SK-N-SH (cell line): ENCODE measurements at regions not wholly inside any gene's neighbourhood (a gene's known extent, or its start where the extent isn't known, plus 50 kb on each side); places are given as distances from the start of the nearest gene placed in this dataset.

ENCODE experiments used
- CTCF ChIA-PET: fragments of 300-600, 350-600 bp; formaldehyde crosslinking; extraction: SDS; loops from one replicate; lab custom pipeline; 2021; lab: Yijun Ruan, JAX
- POLR2A ChIA-PET: fragments of 350-600 bp; sonication (Branson Sonifier 250); formaldehyde crosslinking; extraction: SDS; loops from one replicate; lab custom pipeline; 2020; ENCODE audit warnings: antibody characterized with exemption, inconsistent platforms; lab: Yijun Ruan, JAX
- DNase-seq: peaks from one replicate; pipeline ENCODE4 v3.0.0; 2012
- H2AFZ ChIP-seq: fragments of 200-600 bp; sonication (generic); 2 replicates; pipeline ENCODE4 v1.8.1; 2016; ENCODE audit warnings: antibody characterized with exemption, mild to moderate bottlenecking, low read depth
- H3F3A ChIP-seq: fragments of 200-600 bp; sonication (generic); replicated peaks from 2 replicates; pipeline ENCODE3; 2016; ENCODE audit warnings: antibody characterized with exemption, mild to moderate bottlenecking; ENCODE audit not compliant: insufficient read depth
- H3K27ac ChIP-seq, 2 experiments: fragments of 200-500 bp in 1 of 2; fragments of 200-600 bp in 1 of 2; sonication (Bioruptor generic) in 1 of 2; sonication (generic), shearing (Covaris generic) in 1 of 2; 2 replicates each; pipeline versions ENCODE4 v1.5.1 to v1.6.1; 2014 to 2016; ENCODE audit warnings: low read depth in 2 of 2, inconsistent platforms in 1 of 2, low read length in 1 of 2, mild to moderate bottlenecking in 1 of 2, mixed read lengths in 1 of 2
- H3K27me3 ChIP-seq: fragments of 200-600 bp; sonication (generic), shearing (Covaris generic); 2 replicates; pipeline ENCODE4 v1.6.1; 2016; ENCODE audit warnings: mixed run types; ENCODE audit not compliant: insufficient read depth
- H3K36me3 ChIP-seq, 2 experiments: fragments of 200-500 bp in 1 of 2; fragments of 200-600 bp in 1 of 2; sonication (Bioruptor generic) in 1 of 2; sonication (generic) in 1 of 2; replicated peaks in 1 of 2; 2 replicates each; pipeline versions ENCODE3 to v1.5.1; 2014 to 2016; ENCODE audit warnings: low read length in 1 of 2, mild to moderate bottlenecking in 1 of 2; ENCODE audit not compliant: insufficient read depth in 2 of 2, control insufficient read depth in 1 of 2
- H3K4me1 ChIP-seq, 2 experiments: fragments of 200-500 bp in 1 of 2; fragments of 200-600 bp in 1 of 2; sonication (Bioruptor generic) in 1 of 2; sonication (generic), shearing (Covaris generic) in 1 of 2; 2 replicates each; pipeline versions ENCODE4 v1.5.1 to v1.6.1; 2014 to 2016; ENCODE audit warnings: low read depth in 1 of 2, low read length in 1 of 2, mixed run types in 1 of 2; ENCODE audit not compliant: insufficient read depth in 2 of 2, control insufficient read depth in 1 of 2
- H3K4me2 ChIP-seq: fragments of 200-600 bp; sonication (generic), shearing (Covaris generic); 2 replicates; pipeline ENCODE4 v1.6.1; 2017; ENCODE audit warnings: mixed run types
- H3K4me3 ChIP-seq, 2 experiments: fragments of 200-500 bp in 1 of 2; fragments of 200-600 bp in 1 of 2; sonication (Bioruptor generic) in 1 of 2; sonication (generic), shearing (Covaris generic) in 1 of 2; 2 replicates each; pipeline versions ENCODE4 v1.5.1 to v1.8.1; 2014 to 2016; ENCODE audit warnings: low read depth in 2 of 2, inconsistent platforms in 1 of 2, low read length in 1 of 2, mild to moderate bottlenecking in 1 of 2, mixed read lengths in 1 of 2, moderate library complexity in 1 of 2
- H3K79me2 ChIP-seq: fragments of 200-600 bp; sonication (generic); 2 replicates; pipeline ENCODE4 v1.8.1; 2017; ENCODE audit warnings: mild to moderate bottlenecking; ENCODE audit not compliant: insufficient read depth
- H3K9ac ChIP-seq: fragments of 200-600 bp; sonication (generic); 2 replicates; pipeline ENCODE4 v1.6.1; 2017; ENCODE audit warnings: mixed run types
- H3K9me2 ChIP-seq: fragments of 200-600 bp; sonication (generic); 2 replicates; pipeline ENCODE4 v1.6.1; 2017; ENCODE audit warnings: mixed run types
- H3K9me3 ChIP-seq: fragments of 200-600 bp; sonication (generic); 2 replicates; pipeline ENCODE4 v1.6.1; 2017; ENCODE audit warnings: mixed run types, mild to moderate bottlenecking, moderate library complexity
- H4K20me1 ChIP-seq: fragments of 200-600 bp; sonication (generic); 2 replicates; pipeline ENCODE4 v1.6.1; 2017; ENCODE audit warnings: mild to moderate bottlenecking, mixed run types; ENCODE audit not compliant: insufficient read depth
- CHD2 ChIP-seq: fragments of 150-350 bp; IDR thresholded peaks from 2 replicates; pipeline ENCODE4 v1.6.1; 2018; ENCODE audit warnings: low read length; ENCODE audit not compliant: partially characterized antibody
- ELF1 ChIP-seq: IDR thresholded peaks from 2 replicates; pipeline ENCODE4 v1.4.0; 2012
- GABPA ChIP-seq: IDR thresholded peaks from 2 replicates; pipeline ENCODE4 v1.4.0; 2012; ENCODE audit warnings: low read depth, mild to moderate bottlenecking
- GATA2 ChIP-seq: sonication (generic); formaldehyde crosslinking; IDR thresholded peaks from 2 replicates; pipeline ENCODE4 v1.5.0; 2020; ENCODE audit warnings: mild to moderate bottlenecking, missing genetic modification reagents
- JUND ChIP-seq: IDR thresholded peaks from 2 replicates; pipeline ENCODE4 v1.4.0; 2012
- MEF2A ChIP-seq: IDR thresholded peaks from 2 replicates; pipeline ENCODE4 v1.4.0; 2012; ENCODE audit warnings: low read depth, borderline replicate concordance
- NRF1 ChIP-seq: IDR thresholded peaks from 2 replicates; pipeline ENCODE4 v1.6.1; 2012; ENCODE audit warnings: low read depth, mild to moderate bottlenecking, low read length
- PBX3 ChIP-seq: IDR thresholded peaks from 2 replicates; pipeline ENCODE4; 2012
- RAD21 ChIP-seq: IDR thresholded peaks from 2 replicates; pipeline ENCODE4 v1.6.1; 2012; ENCODE audit warnings: mild to moderate bottlenecking, low read length
- REST ChIP-seq: IDR thresholded peaks from 2 replicates; pipeline ENCODE4 v1.6.1; 2012; ENCODE audit warnings: mild to moderate bottlenecking, low read depth, low read length, moderate library complexity
- RFX5 ChIP-seq: IDR thresholded peaks from 2 replicates; pipeline ENCODE4 v1.6.1; 2012; ENCODE audit warnings: mild to moderate bottlenecking, improper control_type of control experiment, low read length
- RXRA ChIP-seq: IDR thresholded peaks from 2 replicates; pipeline ENCODE4 v1.4.0; 2012; ENCODE audit warnings: low read depth, mild to moderate bottlenecking, borderline replicate concordance
- SIN3A ChIP-seq: IDR thresholded peaks from 2 replicates; pipeline ENCODE4 v1.6.1; 2012; ENCODE audit warnings: low read depth, mild to moderate bottlenecking, low read length, moderate library complexity, borderline replicate concordance
- SMC3 ChIP-seq: IDR thresholded peaks from 2 replicates; pipeline ENCODE4 v1.6.1; 2012; ENCODE audit warnings: low read depth, low read length, improper control_type of control experiment
- TAF1 ChIP-seq: IDR thresholded peaks from 2 replicates; pipeline ENCODE4 v1.6.1; 2012; ENCODE audit warnings: low read depth, mild to moderate bottlenecking, low read length, moderate library complexity, borderline replicate concordance
- TCF12 ChIP-seq: IDR thresholded peaks from 2 replicates; pipeline ENCODE4 v1.4.0; 2012
- TEAD4 ChIP-seq: IDR thresholded peaks from 2 replicates; pipeline ENCODE4 v1.4.0; 2012; ENCODE audit warnings: mild to moderate bottlenecking, borderline replicate concordance; ENCODE audit not compliant: insufficient read depth
- USF2 ChIP-seq: fragments of 150-350 bp; IDR thresholded peaks from 2 replicates; pipeline ENCODE4 v1.6.1; 2017; ENCODE audit warnings: antibody characterized with exemption, low read length, low read depth, borderline replicate concordance
- YY1 ChIP-seq: IDR thresholded peaks from 2 replicates; pipeline ENCODE4 v1.4.0; 2012; ENCODE audit warnings: low read depth, mild to moderate bottlenecking
- WGBS: methylation state at CpG from one replicate; pipeline ENCODE4 v1.1.6; 2017; ENCODE audit warnings: low lambda C conversion rate; 5-methylcytosine and 5-hydroxymethylcytosine counted together
- TF ChIP-seq, protein P1 (sequence below): fragments of 200-600 bp; sonication (generic); IDR thresholded peaks from 2 replicates; pipeline ENCODE4 v1.6.1; 2017; ENCODE audit warnings: antibody characterized with exemption, mild to moderate bottlenecking, moderate library complexity
- TF ChIP-seq, protein P2 (sequence below): IDR thresholded peaks from 2 replicates; pipeline ENCODE4 v1.4.0; 2012; ENCODE audit warnings: low read depth, borderline replicate concordance

DNA sequence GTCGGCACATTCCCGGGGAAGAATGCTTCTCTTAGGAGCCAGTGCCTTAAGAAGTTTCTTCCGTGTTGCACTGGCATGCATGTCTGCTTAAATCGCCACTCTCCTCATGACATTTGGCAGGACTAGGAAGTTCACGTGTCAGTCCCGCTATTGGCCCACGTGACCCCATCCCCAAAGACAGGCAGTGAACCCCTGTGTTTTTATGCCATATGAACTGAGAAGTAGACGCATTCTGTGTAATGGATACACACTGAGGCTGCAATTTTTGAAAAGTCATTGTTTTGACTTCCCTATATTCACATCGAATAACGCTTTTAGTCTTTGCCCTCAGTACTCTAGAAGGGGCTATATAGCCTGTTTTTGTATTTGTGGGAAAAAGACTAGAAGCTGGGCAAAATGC lies 125.6 kb upstream of the TBL1XR1 start (continued):
- TF ChIP-seq SMC3 (no peak), CHD2 (no peak), USF2 (no peak), JUND (no peak)

- Histone ChIP-seq H3K4me1 (no peaks in the 10 kb centered on the region; a peak in 1 of 4 replicates), H3K27ac (no peak overlapping the region), H3F3A (peaks cover 3% of the 10 kb centered on the region), H3K79me2 (no peaks in the 10 kb centered on the region), H3K9me2 (no peaks in the 10 kb centered on the region), H3K4me2 (no peak overlapping the region), H3K36me3 (no peaks in the 10 kb centered on the region), H4K20me1 (no peaks in the 10 kb centered on the region), H2AFZ (no peak overlapping the region; the same call in 1 of the 2 replicates), H3K9ac (no peak overlapping the region), H3K9me3 (no peaks in the 10 kb centered on the region), H3K27me3 (no peaks in the 10 kb centered on the region), H3K4me3 (no peak overlapping the region)
- TF ChIP-seq SMC3, result no peak
- TF ChIP-seq GATA2 (CRISPR knock-in tag), result no peak
- TF ChIP-seq TCF12, result no peak
- no peak for TF ChIP-seq YY1
- no peak for TF ChIP-seq RXRA
- TF ChIP-seq CHD2, result no peak
- no peak for TF ChIP-seq SIN3A
- TF ChIP-seq REST, result no peak
- TF ChIP-seq MEF2A, result no peak
- TF ChIP-seq, protein P1, sequence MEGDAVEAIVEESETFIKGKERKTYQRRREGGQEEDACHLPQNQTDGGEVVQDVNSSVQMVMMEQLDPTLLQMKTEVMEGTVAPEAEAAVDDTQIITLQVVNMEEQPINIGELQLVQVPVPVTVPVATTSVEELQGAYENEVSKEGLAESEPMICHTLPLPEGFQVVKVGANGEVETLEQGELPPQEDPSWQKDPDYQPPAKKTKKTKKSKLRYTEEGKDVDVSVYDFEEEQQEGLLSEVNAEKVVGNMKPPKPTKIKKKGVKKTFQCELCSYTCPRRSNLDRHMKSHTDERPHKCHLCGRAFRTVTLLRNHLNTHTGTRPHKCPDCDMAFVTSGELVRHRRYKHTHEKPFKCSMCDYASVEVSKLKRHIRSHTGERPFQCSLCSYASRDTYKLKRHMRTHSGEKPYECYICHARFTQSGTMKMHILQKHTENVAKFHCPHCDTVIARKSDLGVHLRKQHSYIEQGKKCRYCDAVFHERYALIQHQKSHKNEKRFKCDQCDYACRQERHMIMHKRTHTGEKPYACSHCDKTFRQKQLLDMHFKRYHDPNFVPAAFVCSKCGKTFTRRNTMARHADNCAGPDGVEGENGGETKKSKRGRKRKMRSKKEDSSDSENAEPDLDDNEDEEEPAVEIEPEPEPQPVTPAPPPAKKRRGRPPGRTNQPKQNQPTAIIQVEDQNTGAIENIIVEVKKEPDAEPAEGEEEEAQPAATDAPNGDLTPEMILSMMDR, result no peak
- no peak for TF ChIP-seq GABPA
- TF ChIP-seq RFX5, result no peak
- TF ChIP-seq, protein P2, sequence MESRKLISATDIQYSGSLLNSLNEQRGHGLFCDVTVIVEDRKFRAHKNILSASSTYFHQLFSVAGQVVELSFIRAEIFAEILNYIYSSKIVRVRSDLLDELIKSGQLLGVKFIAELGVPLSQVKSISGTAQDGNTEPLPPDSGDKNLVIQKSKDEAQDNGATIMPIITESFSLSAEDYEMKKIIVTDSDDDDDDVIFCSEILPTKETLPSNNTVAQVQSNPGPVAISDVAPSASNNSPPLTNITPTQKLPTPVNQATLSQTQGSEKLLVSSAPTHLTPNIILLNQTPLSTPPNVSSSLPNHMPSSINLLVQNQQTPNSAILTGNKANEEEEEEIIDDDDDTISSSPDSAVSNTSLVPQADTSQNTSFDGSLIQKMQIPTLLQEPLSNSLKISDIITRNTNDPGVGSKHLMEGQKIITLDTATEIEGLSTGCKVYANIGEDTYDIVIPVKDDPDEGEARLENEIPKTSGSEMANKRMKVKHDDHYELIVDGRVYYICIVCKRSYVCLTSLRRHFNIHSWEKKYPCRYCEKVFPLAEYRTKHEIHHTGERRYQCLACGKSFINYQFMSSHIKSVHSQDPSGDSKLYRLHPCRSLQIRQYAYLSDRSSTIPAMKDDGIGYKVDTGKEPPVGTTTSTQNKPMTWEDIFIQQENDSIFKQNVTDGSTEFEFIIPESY, result no peak
- no peak for TF ChIP-seq RAD21
- no peak for TF ChIP-seq JUND
- TF ChIP-seq TAF1, result no peak
- no peak for TF ChIP-seq NRF1
- no peak for TF ChIP-seq ELF1
- no peak for TF ChIP-seq PBX3
- TF ChIP-seq TEAD4, result no peak
- no peak for DNase-seq
- POLR2A ChIA-PET, result no interaction called here
- 96% methylated on average over 3 of the region's 3 CpGs for WGBS
- CTCF ChIA-PET, result no interaction called here
Measured at GRCh38 chr3:177329854-177330253, 132.6 kb upstream of the TBL1XR1 start.
